ENCODE measurements at regions not wholly inside any gene's neighbourhood (a gene's known extent, or its start where the extent isn't known, plus 50 kb on each side); places are given as distances from the start of the nearest gene placed in this dataset.

- TF ChIP-seq NFE2L1 (CRISPR knock-in tag; IDR thresholded peaks at IDR 0.05) (no peak), ZNF671 (CRISPR knock-in tag; IDR thresholded peaks at IDR 0.05) (no peak), AFF4 (CRISPR knock-in tag; IDR thresholded peaks at IDR 0.05; ENCODE audit: borderline replicate concordance) (no peak), E2F5 (CRISPR knock-in tag; IDR thresholded peaks at IDR 0.05) (no peak), ZNF121 (CRISPR knock-in tag; IDR thresholded peaks at IDR 0.05) (no peak), ETV6 (CRISPR knock-in tag; IDR thresholded peaks at IDR 0.05) (no peak), FOXJ3 (CRISPR knock-in tag; IDR thresholded peaks at IDR 0.05; ENCODE audit: borderline replicate concordance) (no peak), IRF2 (CRISPR knock-in tag; IDR thresholded peaks at IDR 0.05; ENCODE audit: borderline replicate concordance, low read depth) (no peak), HMGA2 (CRISPR knock-in tag; IDR thresholded peaks at IDR 0.05) (no peak), ZNF396 (CRISPR knock-in tag; IDR thresholded peaks at IDR 0.05; ENCODE audit: borderline replicate concordance) (no peak)
Measured at GRCh38 chr6:147127587-147127986, 76.6 kb upstream of the STXBP5 start (continued).

- DNase-seq (ENCODE audit: low spot score) = no peak
Measured at GRCh38 chr6:147128056-147128455, 76.2 kb upstream of the STXBP5 start.

GRCh38 chr6:147131532-147132128 is 72.6 kb upstream of the STXBP5 start:
- DNase-seq (ENCODE audit: low spot score) = no peak
- H3K27me3 Mint-ChIP-seq (ENCODE audit: low read depth) = no peaks in the 10 kb centered on the region

More at GRCh38 chr6:147128056-147128455, 76.2 kb upstream of the STXBP5 start:
- no peak for ATAC-seq
- no peak overlapping the region for H3K27ac Mint-ChIP-seq
- peaks cover 14% of the 10 kb centered on the region for H3K4me1 Mint-ChIP-seq
- CTCF ChIA-PET = no interaction called here
- H3K4me3 Mint-ChIP-seq = no peak overlapping the region
- no peaks in the 10 kb centered on the region for H3K36me3 Mint-ChIP-seq
- POLR2A ChIA-PET = no interaction called here
- no peaks in the 10 kb centered on the region for H3K9me3 Mint-ChIP-seq
- no peaks in the 10 kb centered on the region for H3K27me3 Mint-ChIP-seq (ENCODE audit: low read depth)
- TF ChIP-seq HMGA2 (CRISPR knock-in tag; IDR thresholded peaks at IDR 0.05) (peak; percentile 92), USF2 (CRISPR knock-in tag; IDR thresholded peaks at IDR 0.05) (no peak)

More at GRCh38 chr6:147131532-147132128, 72.6 kb upstream of the STXBP5 start:
- no peaks in the 10 kb centered on the region for H3K9me3 Mint-ChIP-seq
- peaks cover 28% of the 10 kb centered on the region for H3K4me1 Mint-ChIP-seq
- ChIA-PET CTCF (interaction anchor here (0.5 kb wide), 1 partner anchor 269 kb away, joined by 4 read pairs; no protein-coding TSS in a partner anchor), POLR2A (no interaction called here)
- TF ChIP-seq ZNF396 (CRISPR knock-in tag; IDR thresholded peaks at IDR 0.05; ENCODE audit: borderline replicate concordance) (no peak), GRHL2 (CRISPR knock-in tag; IDR thresholded peaks at IDR 0.05; ENCODE audit: insufficient replicate concordance, severe bottlenecking) (no peak), ESRRA (CRISPR knock-in tag; IDR thresholded peaks at IDR 0.05; ENCODE audit: borderline replicate concordance) (no peak), HMGXB4 (CRISPR knock-in tag; IDR thresholded peaks at IDR 0.05) (no peak), KAT7 (CRISPR knock-in tag; IDR thresholded peaks at IDR 0.05; ENCODE audit: borderline replicate concordance) (no peak), SOX15 (CRISPR knock-in tag; IDR thresholded peaks at IDR 0.05) (no peak), NFE2L1 (CRISPR knock-in tag; IDR thresholded peaks at IDR 0.05) (no peak), ZBTB21 (CRISPR knock-in tag; IDR thresholded peaks at IDR 0.05; ENCODE audit: borderline replicate concordance) (no peak), NR2C2 (CRISPR knock-in tag; IDR thresholded peaks at IDR 0.05) (no peak), SMAD4 (CRISPR knock-in tag; IDR thresholded peaks at IDR 0.05) (no peak), SP1 (CRISPR knock-in tag; conservative IDR thresholded peaks at IDR 0.05) (no peak)
- peak overlapping the region; percentile 30; the same call in 1 of the 2 replicates for H3K27ac Mint-ChIP-seq
- H3K36me3 Mint-ChIP-seq = no peaks in the 10 kb centered on the region
- peak; percentile 30; the same call in 1 of the 2 replicates for ATAC-seq
- no peak overlapping the region for H3K4me3 Mint-ChIP-seq

All from WTC11 (cell line).